ENCODE measurements at regions not wholly inside any gene's neighbourhood (a gene's known extent, or its start where the extent isn't known, plus 50 kb on each side); places are given as distances from the start of the nearest gene placed in this dataset.

DNA sequence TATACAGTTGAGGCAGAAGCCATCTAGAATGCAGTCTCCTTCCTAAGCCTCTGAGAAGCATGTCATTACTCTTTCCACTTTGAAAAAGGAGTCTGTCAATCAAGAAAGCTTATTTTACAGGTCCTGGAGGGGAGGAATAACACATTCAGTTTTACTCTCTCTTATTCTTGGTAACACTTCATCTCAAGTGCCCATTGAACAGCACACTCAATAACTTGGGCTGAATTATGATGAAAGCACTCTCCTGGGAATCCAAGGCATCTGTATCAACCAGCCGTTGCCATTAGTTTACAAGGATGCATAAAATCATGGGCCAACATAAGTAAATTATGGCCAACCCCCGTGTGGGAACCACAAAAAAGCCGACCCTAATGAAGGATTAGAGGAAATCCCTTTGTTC is 282.4 kb downstream of the C4orf33 start:
- Histone ChIP-seq H3K27ac (ENCODE audit: low read length) (no peak overlapping the region), H3K9ac (ENCODE audit: low read length) (no peak overlapping the region), H3K9me3 (ENCODE audit: control insufficient read depth, low read depth, low read length) (no peaks in the 10 kb centered on the region), H3K36me3 (ENCODE audit: control insufficient read depth, low read depth, low read length) (no peaks in the 10 kb centered on the region), H3K4me3 (ENCODE audit: low read length) (no peak overlapping the region), H3K4me1 (ENCODE audit: control insufficient read depth, low read depth, low read length) (no peaks in the 10 kb centered on the region), H3K27me3 (ENCODE audit: control insufficient read depth, insufficient read depth, low read length) (no peaks in the 10 kb centered on the region)

DNA sequence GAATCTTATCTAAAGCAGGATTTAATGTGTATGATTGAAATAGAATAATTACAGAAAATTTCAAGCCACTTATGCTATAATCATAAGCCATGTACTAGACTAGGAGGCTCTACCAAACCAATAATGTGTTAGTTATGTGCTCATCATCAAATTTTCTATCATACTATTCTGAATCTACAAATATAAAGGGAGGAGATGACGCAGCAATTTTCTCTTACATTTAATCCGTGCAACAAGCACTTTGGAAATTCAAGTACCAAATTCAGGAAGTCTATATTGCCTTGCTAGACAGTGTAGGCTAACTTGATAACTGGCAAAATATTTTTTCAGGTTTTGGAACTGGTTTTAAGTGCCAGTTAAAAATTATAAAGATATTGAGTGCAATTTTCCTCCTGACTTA is 283.5 kb downstream of the C4orf33 start:
- H3K27ac ChIP-seq (ENCODE audit: low read length): no peak overlapping the region
- no peaks in the 10 kb centered on the region for H3K4me1 ChIP-seq (ENCODE audit: control insufficient read depth, low read depth, low read length)
- no peaks in the 10 kb centered on the region for H3K9me3 ChIP-seq (ENCODE audit: control insufficient read depth, low read depth, low read length)
- H3K4me3 ChIP-seq (ENCODE audit: low read length): no peak overlapping the region
- H3K36me3 ChIP-seq (ENCODE audit: control insufficient read depth, low read depth, low read length): no peaks in the 10 kb centered on the region
- no peaks in the 10 kb centered on the region for H3K27me3 ChIP-seq (ENCODE audit: control insufficient read depth, insufficient read depth, low read length)
- H3K9ac ChIP-seq (ENCODE audit: low read length): no peak overlapping the region

DNA sequence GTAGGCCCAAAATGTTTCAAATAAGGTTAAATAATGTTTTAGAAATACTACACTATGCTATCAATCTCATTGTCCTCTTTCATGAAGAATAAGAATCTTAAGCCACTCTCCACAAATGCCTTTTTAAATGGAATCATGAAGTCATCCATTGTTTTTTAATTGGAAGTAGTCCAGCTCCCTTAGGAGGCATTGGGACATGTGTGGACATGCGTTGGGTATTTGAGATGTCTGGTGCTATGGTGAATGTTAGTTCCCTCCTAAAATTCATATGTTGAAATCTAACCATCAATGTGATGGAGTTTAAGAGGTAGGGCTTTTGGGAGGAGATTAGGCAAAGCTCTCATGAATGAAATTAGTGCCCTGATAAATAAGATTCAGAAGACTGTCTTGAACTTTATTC is 289.0 kb downstream of the C4orf33 start:
- Histone ChIP-seq H3K9me3 (ENCODE audit: control insufficient read depth, low read depth, low read length) (no peaks in the 10 kb centered on the region), H3K9ac (ENCODE audit: low read length) (no peak overlapping the region), H3K4me1 (ENCODE audit: control insufficient read depth, low read depth, low read length) (no peaks in the 10 kb centered on the region), H3K27ac (ENCODE audit: low read length) (no peak overlapping the region), H3K36me3 (ENCODE audit: control insufficient read depth, low read depth, low read length) (no peaks in the 10 kb centered on the region), H3K27me3 (ENCODE audit: control insufficient read depth, insufficient read depth, low read length) (no peaks in the 10 kb centered on the region), H3K4me3 (ENCODE audit: low read length) (no peak overlapping the region)

DNA sequence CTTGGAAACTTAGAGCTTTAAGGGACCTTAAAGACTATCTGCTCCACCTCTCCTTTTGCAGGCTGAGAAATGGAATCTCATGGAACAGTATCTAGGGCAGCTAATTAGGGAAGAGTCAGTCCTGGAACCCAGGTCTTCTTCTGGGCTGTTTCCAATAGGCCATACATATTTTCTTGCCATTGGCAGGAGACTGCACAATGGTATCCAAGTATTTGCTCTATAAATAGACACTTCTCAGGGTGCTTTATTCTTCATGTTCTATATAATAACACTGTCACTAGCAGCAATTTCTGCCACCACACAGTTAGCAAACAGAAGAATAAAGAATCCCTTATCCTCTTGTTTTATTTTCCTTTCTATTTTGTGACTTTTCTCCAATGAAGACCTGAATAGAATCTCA is 291.7 kb downstream of the C4orf33 start:
- Histone ChIP-seq H3K27me3 (ENCODE audit: control insufficient read depth, insufficient read depth, low read length) (no peaks in the 10 kb centered on the region), H3K27ac (ENCODE audit: low read length) (no peak overlapping the region), H3K9me3 (ENCODE audit: control insufficient read depth, low read depth, low read length) (no peaks in the 10 kb centered on the region), H3K9ac (ENCODE audit: low read length) (no peak overlapping the region), H3K36me3 (ENCODE audit: control insufficient read depth, low read depth, low read length) (no peaks in the 10 kb centered on the region), H3K4me1 (ENCODE audit: control insufficient read depth, low read depth, low read length) (no peaks in the 10 kb centered on the region), H3K4me3 (ENCODE audit: low read length) (no peak overlapping the region)

DNA sequence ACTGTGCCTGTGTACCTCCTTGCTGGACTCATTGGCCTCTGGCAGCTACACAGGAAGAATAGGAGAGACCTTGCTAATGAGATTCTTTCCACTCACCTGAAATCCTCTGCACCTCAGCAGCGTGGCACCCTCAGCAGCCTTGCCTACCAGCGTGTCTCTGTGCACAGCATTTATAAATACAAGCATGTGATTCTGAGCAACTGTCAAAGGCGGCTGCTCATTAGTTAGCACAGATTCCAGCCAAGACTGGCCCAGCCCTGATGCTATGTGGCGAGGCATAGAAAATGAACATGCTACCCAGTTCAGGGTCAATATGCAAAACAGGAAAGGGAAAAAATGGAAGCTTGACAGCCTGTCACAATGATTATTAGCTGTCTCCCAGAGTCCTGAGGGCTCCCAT is 298.0 kb downstream of the C4orf33 start:
- H3K36me3 ChIP-seq (ENCODE audit: control insufficient read depth, low read depth, low read length): no peaks in the 10 kb centered on the region
- H3K4me1 ChIP-seq (ENCODE audit: control insufficient read depth, low read depth, low read length): no peaks in the 10 kb centered on the region
- no peak overlapping the region for H3K4me3 ChIP-seq (ENCODE audit: low read length)

DNA sequence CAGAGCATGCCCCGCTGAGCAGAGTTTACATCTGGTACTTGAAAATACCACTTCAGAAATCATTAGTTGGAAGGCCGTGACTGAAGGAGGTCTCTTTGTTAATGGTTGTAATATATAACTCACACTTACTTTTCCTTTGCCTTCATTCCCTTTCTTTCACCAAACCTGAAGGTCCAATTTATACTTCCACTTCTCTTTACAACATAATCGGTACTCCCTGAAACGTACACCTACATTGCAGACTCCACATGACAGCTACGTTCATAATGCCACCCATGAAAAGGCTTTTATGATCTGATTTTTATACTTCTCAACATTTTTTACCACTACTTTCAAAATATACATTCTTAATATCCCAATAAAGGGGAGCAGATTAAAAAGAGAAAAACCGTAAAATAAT is 298.7 kb downstream of the C4orf33 start:
- Histone ChIP-seq H3K4me1 (ENCODE audit: control insufficient read depth, low read depth, low read length) (no peaks in the 10 kb centered on the region), H3K36me3 (ENCODE audit: control insufficient read depth, low read depth, low read length) (no peaks in the 10 kb centered on the region), H3K9ac (ENCODE audit: low read length) (no peak overlapping the region), H3K9me3 (ENCODE audit: control insufficient read depth, low read depth, low read length) (peaks cover 3% of the 10 kb centered on the region), H3K27me3 (ENCODE audit: control insufficient read depth, insufficient read depth, low read length) (no peaks in the 10 kb centered on the region), H3K4me3 (ENCODE audit: low read length) (no peak overlapping the region), H3K27ac (ENCODE audit: low read length) (no peak overlapping the region)

More for the DNA sequence above, 298.0 kb downstream of the C4orf33 start:
- H3K9me3 ChIP-seq (ENCODE audit: control insufficient read depth, low read depth, low read length): peaks cover 3% of the 10 kb centered on the region
- no peaks in the 10 kb centered on the region for H3K27me3 ChIP-seq (ENCODE audit: control insufficient read depth, insufficient read depth, low read length)
- H3K27ac ChIP-seq (ENCODE audit: low read length): no peak overlapping the region
- no peak overlapping the region for H3K9ac ChIP-seq (ENCODE audit: low read length)

DNA sequence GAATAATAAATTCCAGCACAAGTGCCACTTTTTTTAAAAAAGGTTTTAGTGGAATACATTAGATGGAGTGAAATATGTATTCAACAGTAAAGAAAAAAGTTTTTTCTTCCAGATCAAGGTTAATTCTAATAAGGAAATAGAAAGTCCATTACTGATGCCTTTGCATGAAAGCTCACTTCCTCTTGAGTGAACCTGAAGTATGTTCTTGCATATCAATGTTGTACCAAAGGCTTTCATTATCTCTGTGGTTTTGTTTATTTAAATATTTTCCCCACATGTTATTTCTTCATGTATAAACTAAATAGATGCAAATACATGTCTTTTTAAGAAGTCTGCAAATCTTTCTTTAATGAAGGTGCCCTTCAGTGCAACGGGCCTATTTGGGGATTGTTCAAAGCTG is 307.9 kb downstream of the C4orf33 start:
- Histone ChIP-seq H3K9me3 (ENCODE audit: control insufficient read depth, low read depth, low read length) (no peaks in the 10 kb centered on the region), H3K9ac (ENCODE audit: low read length) (no peak overlapping the region), H3K27ac (ENCODE audit: low read length) (no peak overlapping the region), H3K4me1 (ENCODE audit: control insufficient read depth, low read depth, low read length) (peaks cover 4% of the 10 kb centered on the region), H3K4me3 (ENCODE audit: low read length) (no peak overlapping the region), H3K27me3 (ENCODE audit: control insufficient read depth, insufficient read depth, low read length) (no peaks in the 10 kb centered on the region), H3K36me3 (ENCODE audit: control insufficient read depth, low read depth, low read length) (no peaks in the 10 kb centered on the region)

DNA sequence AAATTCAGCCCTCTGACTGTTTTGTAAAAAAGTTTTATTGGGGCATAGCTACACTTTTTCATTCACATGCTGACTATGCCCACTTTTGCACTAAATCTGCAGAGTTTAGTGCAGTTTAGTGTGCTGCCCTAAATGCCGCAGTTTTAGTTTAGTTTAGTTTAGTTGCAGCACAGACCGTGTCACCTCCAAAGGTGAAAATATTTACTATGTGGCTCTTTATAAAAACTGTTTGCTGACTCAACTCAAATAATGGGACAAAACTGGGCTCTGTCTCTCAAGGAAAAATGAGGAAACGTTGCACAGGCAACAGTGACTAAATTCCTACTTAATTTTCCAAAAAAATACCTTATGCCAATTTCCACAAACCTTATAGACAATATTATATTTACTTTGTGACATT is 314.2 kb downstream of the C4orf33 start:
- no peak overlapping the region for H3K27ac ChIP-seq (ENCODE audit: low read length)
- no peaks in the 10 kb centered on the region for H3K27me3 ChIP-seq (ENCODE audit: control insufficient read depth, insufficient read depth, low read length)
- H3K36me3 ChIP-seq (ENCODE audit: control insufficient read depth, low read depth, low read length): no peaks in the 10 kb centered on the region
- H3K4me3 ChIP-seq (ENCODE audit: low read length): no peak overlapping the region
- H3K9ac ChIP-seq (ENCODE audit: low read length): no peak overlapping the region
- no peaks in the 10 kb centered on the region for H3K9me3 ChIP-seq (ENCODE audit: control insufficient read depth, low read depth, low read length)
- H3K4me1 ChIP-seq (ENCODE audit: control insufficient read depth, low read depth, low read length): no peaks in the 10 kb centered on the region

DNA sequence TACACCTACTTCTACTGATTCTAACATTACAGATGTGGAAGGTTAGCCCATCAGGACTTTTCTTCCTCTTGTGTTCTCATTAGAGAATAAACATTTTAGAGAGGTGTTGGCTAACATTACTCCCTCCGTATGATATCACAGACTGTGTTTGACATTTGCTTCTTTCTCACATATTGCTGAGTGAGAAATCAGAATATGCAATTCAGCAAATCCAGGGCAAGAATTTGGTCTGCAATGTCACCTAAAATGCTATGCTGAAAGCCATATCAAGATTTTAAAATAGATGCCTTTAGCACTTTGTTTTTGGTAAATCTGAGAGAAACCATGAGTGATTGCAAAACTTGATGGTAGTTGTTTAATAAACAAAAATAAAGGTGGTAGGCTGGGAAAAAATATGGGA is 319.1 kb downstream of the C4orf33 start:
- Histone ChIP-seq H3K27me3 (ENCODE audit: control insufficient read depth, insufficient read depth, low read length) (no peaks in the 10 kb centered on the region), H3K27ac (ENCODE audit: low read length) (no peak overlapping the region), H3K9me3 (ENCODE audit: control insufficient read depth, low read depth, low read length) (no peaks in the 10 kb centered on the region), H3K36me3 (ENCODE audit: control insufficient read depth, low read depth, low read length) (no peaks in the 10 kb centered on the region), H3K4me3 (ENCODE audit: low read length) (no peak overlapping the region), H3K4me1 (ENCODE audit: control insufficient read depth, low read depth, low read length) (no peaks in the 10 kb centered on the region), H3K9ac (ENCODE audit: low read length) (no peak overlapping the region)

DNA sequence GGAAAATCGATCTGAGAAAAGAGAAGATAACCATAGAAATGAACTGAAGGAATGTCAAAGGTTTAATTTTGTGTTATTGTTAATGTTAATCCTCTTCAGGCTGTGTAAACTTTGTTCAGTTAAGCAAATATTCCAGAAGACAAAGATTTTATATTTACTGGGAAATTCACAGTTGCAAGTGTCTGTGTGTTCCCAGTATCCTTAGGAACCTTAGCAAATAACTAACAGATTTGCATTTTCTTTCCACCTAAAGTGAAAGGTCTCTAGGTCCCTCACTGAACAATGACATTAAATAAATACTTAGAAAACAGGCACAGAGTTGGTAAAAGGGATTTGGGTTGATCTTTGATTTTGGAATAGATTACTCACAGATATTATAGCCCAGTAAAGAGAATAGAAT is 324.7 kb downstream of the C4orf33 start:
- no peaks in the 10 kb centered on the region for H3K9me3 ChIP-seq (ENCODE audit: control insufficient read depth, low read depth, low read length)
- H3K36me3 ChIP-seq (ENCODE audit: control insufficient read depth, low read depth, low read length): no peaks in the 10 kb centered on the region
- no peak overlapping the region for H3K9ac ChIP-seq (ENCODE audit: low read length)
- no peaks in the 10 kb centered on the region for H3K27me3 ChIP-seq (ENCODE audit: control insufficient read depth, insufficient read depth, low read length)
- no peak overlapping the region for H3K27ac ChIP-seq (ENCODE audit: low read length)
- H3K4me1 ChIP-seq (ENCODE audit: control insufficient read depth, low read depth, low read length): no peaks in the 10 kb centered on the region
- H3K4me3 ChIP-seq (ENCODE audit: low read length): no peak overlapping the region

DNA sequence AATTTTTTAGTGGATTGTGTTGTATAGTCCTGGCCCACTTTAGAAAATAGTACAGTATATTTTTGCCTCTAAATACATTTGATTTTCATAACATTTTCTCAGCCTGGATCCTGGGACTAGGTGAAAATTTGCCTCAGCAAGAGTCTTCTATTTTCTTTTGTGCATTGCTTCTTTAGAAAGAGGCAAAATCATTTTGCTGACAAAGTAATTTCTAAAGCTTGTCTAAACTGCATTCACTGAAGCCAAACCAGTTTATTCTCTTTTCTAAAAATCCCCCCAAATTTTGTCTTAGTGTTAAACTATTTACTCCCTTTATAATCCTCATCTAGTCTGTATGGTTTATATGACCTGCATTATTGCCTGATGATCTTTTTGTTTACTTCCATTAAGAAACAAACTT is 326.3 kb downstream of the C4orf33 start:
- Histone ChIP-seq H3K4me1 (ENCODE audit: control insufficient read depth, low read depth, low read length) (no peaks in the 10 kb centered on the region), H3K9me3 (ENCODE audit: control insufficient read depth, low read depth, low read length) (no peaks in the 10 kb centered on the region), H3K36me3 (ENCODE audit: control insufficient read depth, low read depth, low read length) (no peaks in the 10 kb centered on the region), H3K9ac (ENCODE audit: low read length) (no peak overlapping the region), H3K4me3 (ENCODE audit: low read length) (no peak overlapping the region), H3K27ac (ENCODE audit: low read length) (no peak overlapping the region), H3K27me3 (ENCODE audit: control insufficient read depth, insufficient read depth, low read length) (no peaks in the 10 kb centered on the region)

DNA sequence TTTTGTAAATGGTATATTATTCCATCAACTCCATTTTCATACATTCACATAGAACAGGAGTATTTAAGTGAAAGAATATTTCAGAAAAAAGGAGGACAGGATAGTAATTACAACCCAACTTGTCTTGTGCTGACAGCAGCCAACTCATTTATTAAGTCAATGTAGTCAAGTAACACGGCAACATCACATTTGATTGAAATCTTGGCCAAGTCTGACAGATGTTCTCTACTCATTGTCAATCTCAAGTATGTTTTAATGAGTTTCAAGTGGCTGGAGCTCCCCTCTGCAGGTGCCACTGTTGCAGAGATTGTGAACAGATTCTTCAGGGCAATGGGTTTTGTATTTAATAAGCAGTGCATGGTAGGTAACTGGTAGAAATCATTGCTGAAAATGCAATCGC is 332.5 kb downstream of the C4orf33 start:
- Histone ChIP-seq H3K9ac (ENCODE audit: low read length) (no peak overlapping the region), H3K4me3 (ENCODE audit: low read length) (no peak overlapping the region)

More for the DNA sequence above, 332.5 kb downstream of the C4orf33 start:
- Histone ChIP-seq H3K27ac (ENCODE audit: low read length) (no peak overlapping the region), H3K36me3 (ENCODE audit: control insufficient read depth, low read depth, low read length) (no peaks in the 10 kb centered on the region), H3K9me3 (ENCODE audit: control insufficient read depth, low read depth, low read length) (no peaks in the 10 kb centered on the region), H3K27me3 (ENCODE audit: control insufficient read depth, insufficient read depth, low read length) (no peaks in the 10 kb centered on the region), H3K4me1 (ENCODE audit: control insufficient read depth, low read depth, low read length) (no peaks in the 10 kb centered on the region)

Measured in iPS-18a (cell line).